Astrocyte (in vitro differentiated cells and primary cell): ENCODE measurements at regions not wholly inside any gene's neighbourhood (a gene's known extent, or its start where the extent isn't known, plus 50 kb on each side); places are given as distances from the start of the nearest gene placed in this dataset.
"Not testable (repeated sequence)": the region's sequence is repeated elsewhere in the genome, so short reads cannot be mapped to it uniquely, and the experiment has no call there.

Source experiments
- DNase-seq: peaks from one replicate; pipeline ENCODE4 v3.0.0-alpha.2; 2010; ENCODE audit warnings: low read depth
- FAIRE-seq: peaks from 2 replicates; lab custom pipeline; 2011; peaks lifted over from hg19 to GRCh38; lab: Jason Lieb, UNC
- H2AFZ ChIP-seq: 2 replicates; pipeline ENCODE4 v1.6.0; 2012; ENCODE audit warnings: low read depth, low read length, inconsistent platforms
- H3K27ac ChIP-seq: 2 replicates; pipeline ENCODE4 v1.5.1; 2011; ENCODE audit warnings: low read depth, low read length, inconsistent platforms
- H3K27me3 ChIP-seq: 2 replicates; pipeline ENCODE4 v1.6.0; 2011; ENCODE audit warnings: low read length, inconsistent platforms; ENCODE audit not compliant: insufficient read depth
- H3K36me3 ChIP-seq: 2 replicates; pipeline ENCODE4 v1.5.1; 2011; ENCODE audit warnings: low read length, inconsistent platforms; ENCODE audit not compliant: insufficient read depth
- H3K4me1 ChIP-seq: 2 replicates; pipeline ENCODE4 v1.5.1; 2011; ENCODE audit warnings: low read length, inconsistent platforms; ENCODE audit not compliant: insufficient read depth
- H3K4me2 ChIP-seq: 2 replicates; pipeline ENCODE4 v1.6.0; 2012; ENCODE audit warnings: low read length, inconsistent platforms
- H3K4me3 ChIP-seq: 2 replicates; pipeline ENCODE4 v1.5.1; 2011; ENCODE audit warnings: low read depth, mild to moderate bottlenecking, low read length, inconsistent platforms; ENCODE audit not compliant: insufficient read depth
- H3K79me2 ChIP-seq: 2 replicates; pipeline ENCODE4 v1.6.0; 2012; ENCODE audit warnings: mild to moderate bottlenecking, low read length, inconsistent platforms; ENCODE audit not compliant: insufficient read depth
- H3K9ac ChIP-seq: 2 replicates; pipeline ENCODE4 v1.6.0; 2012; ENCODE audit warnings: mild to moderate bottlenecking, low read length, inconsistent platforms
- H3K9me3 ChIP-seq: 2 replicates; pipeline ENCODE4 v1.5.1; 2012; ENCODE audit warnings: low read depth, mild to moderate bottlenecking, low read length, inconsistent platforms; ENCODE audit not compliant: insufficient read depth
- H4K20me1 ChIP-seq: 2 replicates; pipeline ENCODE4 v1.6.0; 2012; ENCODE audit warnings: low read length, inconsistent platforms; ENCODE audit not compliant: insufficient read depth
- H3K27ac Mint-ChIP-seq: one replicate; pipeline ENCODE4 v1.8.0; 2021; ENCODE audit warnings: mild to moderate bottlenecking, mixed read lengths; ENCODE audit not compliant: unreplicated experiment
- H3K27me3 Mint-ChIP-seq: one replicate; pipeline ENCODE4 v1.8.0; 2021; ENCODE audit warnings: low read depth, mixed read lengths; ENCODE audit not compliant: unreplicated experiment
- H3K36me3 Mint-ChIP-seq: one replicate; pipeline ENCODE4 v1.8.0; 2021; ENCODE audit warnings: low read depth, mixed read lengths; ENCODE audit not compliant: unreplicated experiment
- H3K4me1 Mint-ChIP-seq: one replicate; pipeline ENCODE4 v1.8.0; 2021; ENCODE audit warnings: low read depth, mixed read lengths; ENCODE audit not compliant: unreplicated experiment
- H3K4me3 Mint-ChIP-seq: one replicate; pipeline ENCODE4 v1.8.0; 2021; ENCODE audit warnings: mild to moderate bottlenecking, moderate library complexity, mixed read lengths; ENCODE audit not compliant: unreplicated experiment
- H3K9me3 Mint-ChIP-seq: one replicate; pipeline ENCODE4 v1.8.0; 2021; ENCODE audit warnings: mild to moderate bottlenecking, mixed read lengths; ENCODE audit not compliant: unreplicated experiment
- CTCF ChIP-seq: IDR thresholded peaks from 2 replicates; pipeline ENCODE4 v1.5.1; 2011; ENCODE audit warnings: low read depth, mild to moderate bottlenecking, inconsistent platforms, low read length, moderate library complexity; ENCODE audit not compliant: insufficient read depth
- EZH2 ChIP-seq: IDR thresholded peaks from 2 replicates; pipeline ENCODE4 v1.6.1; 2012; ENCODE audit warnings: mild to moderate bottlenecking, low read length, inconsistent platforms; ENCODE audit not compliant: insufficient read depth

DNA sequence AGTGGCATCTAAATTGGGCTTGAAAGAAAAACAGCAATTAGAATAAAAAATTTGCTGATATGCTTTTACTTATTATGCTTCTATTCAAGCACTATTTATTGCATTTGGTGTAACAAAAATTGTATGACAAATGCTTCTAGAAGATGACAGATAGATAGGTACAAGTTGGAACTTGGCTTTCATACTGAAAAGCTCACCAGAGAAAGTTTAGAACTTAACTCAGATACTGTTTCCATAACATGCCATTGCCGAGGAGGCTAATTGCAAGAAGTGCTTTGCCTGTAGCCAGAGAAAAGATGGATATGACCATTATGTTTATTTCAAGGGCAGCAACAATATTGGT is 123.8 kb downstream of the NFKBIZ start:
- Mint-ChIP-seq H3K36me3 (no peaks in the 10 kb centered on the region), H3K9me3 (peaks cover 10% of the 10 kb centered on the region)
- no peak for FAIRE-seq

DNA sequence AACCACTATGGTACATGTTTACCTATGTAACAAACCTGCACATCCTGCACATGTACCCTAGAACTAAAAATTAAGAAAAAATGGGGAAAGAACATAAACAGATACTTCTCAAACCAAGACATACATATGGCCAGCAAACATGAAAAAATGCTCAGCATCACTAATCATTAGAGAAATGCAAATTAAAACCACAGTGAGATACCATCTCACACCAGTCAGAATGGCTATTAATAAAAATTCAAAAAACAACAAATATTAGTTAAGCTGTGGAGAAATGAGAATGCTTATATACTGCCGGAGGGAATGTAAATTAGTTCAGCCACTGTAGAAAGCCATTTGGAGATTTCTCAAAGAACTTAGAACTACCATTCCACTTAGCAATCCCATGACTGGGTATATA is 126.1 kb downstream of the NFKBIZ start:
- H3K4me1 Mint-ChIP-seq, H3K9me3 Mint-ChIP-seq, H3K4me3 ChIP-seq, FAIRE-seq, H3K27me3 Mint-ChIP-seq, DNase-seq, H3K36me3 Mint-ChIP-seq, H3K4me2 ChIP-seq, H4K20me1 ChIP-seq, H3K36me3 ChIP-seq, H3K4me1 ChIP-seq, H3K79me2 ChIP-seq, H3K27ac ChIP-seq, H3K4me3 Mint-ChIP-seq, H3K27me3 ChIP-seq, H3K27ac Mint-ChIP-seq, H2AFZ ChIP-seq, H3K9me3 ChIP-seq, H3K9ac ChIP-seq: not testable (repeated sequence)

More for the DNA sequence above, 123.8 kb downstream of the NFKBIZ start:
- Histone ChIP-seq H3K27me3 (no peaks in the 10 kb centered on the region), H3K27ac (no peak overlapping the region), H3K9me3 (no peaks in the 10 kb centered on the region), H2AFZ (no peak overlapping the region), H3K36me3 (no peaks in the 10 kb centered on the region), H4K20me1 (no peaks in the 10 kb centered on the region), H3K4me1 (no peaks in the 10 kb centered on the region), H3K9ac (no peak overlapping the region), H3K4me2 (no peak overlapping the region), H3K4me3 (no peak overlapping the region), H3K79me2 (no peaks in the 10 kb centered on the region)
- no peaks in the 10 kb centered on the region for H3K4me1 Mint-ChIP-seq
- H3K27ac Mint-ChIP-seq, result no peak overlapping the region
- DNase-seq, result no peak
- H3K4me3 Mint-ChIP-seq, result no peak overlapping the region
- no peaks in the 10 kb centered on the region for H3K27me3 Mint-ChIP-seq
- no peak for TF ChIP-seq EZH2
- TF ChIP-seq CTCF, result no peak

DNA sequence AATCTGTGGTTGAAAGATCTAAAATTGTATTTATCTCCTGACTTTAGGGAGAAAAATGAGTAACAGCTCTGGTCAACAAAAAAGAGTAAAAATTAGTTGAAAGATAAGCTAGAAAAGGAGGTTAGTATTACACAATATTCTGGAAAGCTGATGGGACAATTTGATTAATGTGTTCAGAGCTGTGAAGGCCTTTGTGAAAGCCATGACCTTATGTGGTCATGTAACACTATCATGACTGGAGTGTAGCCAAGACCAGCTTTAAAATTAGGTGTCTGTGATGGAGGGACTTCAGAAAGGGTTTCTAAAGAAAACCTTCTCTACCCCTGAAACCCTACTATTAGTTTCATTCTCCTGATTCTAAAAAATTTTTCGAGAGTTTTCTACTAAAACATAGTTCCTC is 127.2 kb downstream of the NFKBIZ start:
- no peak overlapping the region for H3K9ac ChIP-seq
- no peaks in the 10 kb centered on the region for H3K36me3 ChIP-seq
- no peak overlapping the region for H3K27ac ChIP-seq
- H3K4me1 Mint-ChIP-seq, result no peaks in the 10 kb centered on the region
- H3K9me3 ChIP-seq, result no peaks in the 10 kb centered on the region
- no peaks in the 10 kb centered on the region for H4K20me1 ChIP-seq
- H3K4me1 ChIP-seq, result no peaks in the 10 kb centered on the region
- no peaks in the 10 kb centered on the region for H3K79me2 ChIP-seq
- no peaks in the 10 kb centered on the region for H3K36me3 Mint-ChIP-seq
- no peak overlapping the region for H3K27ac Mint-ChIP-seq
- no peak overlapping the region for H3K4me3 ChIP-seq
- TF ChIP-seq CTCF (no peak), EZH2 (no peak)
- H3K27me3 Mint-ChIP-seq, result peaks cover 2% of the 10 kb centered on the region
- FAIRE-seq, result no peak
- peak; percentile 56 for DNase-seq
- peaks cover 3% of the 10 kb centered on the region for H3K9me3 Mint-ChIP-seq
- no peak overlapping the region for H3K4me2 ChIP-seq
- H3K27me3 ChIP-seq, result no peaks in the 10 kb centered on the region
- H2AFZ ChIP-seq, result no peak overlapping the region
- H3K4me3 Mint-ChIP-seq, result no peak overlapping the region
